Islet of Langerhans (tissue), 1 donor: ENCODE measurements at regions not wholly inside any gene's neighbourhood (a gene's known extent, or its start where the extent isn't known, plus 50 kb on each side); places are given as distances from the start of the nearest gene placed in this dataset.
"Not testable (repeated sequence)": the region's sequence is repeated elsewhere in the genome, so short reads cannot be mapped to it uniquely, and the experiment has no call there.

Experiments
- FAIRE-seq: peaks from one replicate; lab custom pipeline; 2011; peaks lifted over from hg19 to GRCh38; lab: Jason Lieb, UNC

- no peak for FAIRE-seq
Observed at GRCh38 chr22:22977479-22978200, 90.0 kb downstream of the IGLL5 start.

GRCh38 chr22:22978637-22979036, 91.0 kb downstream of the IGLL5 start:
- no peak for FAIRE-seq

- FAIRE-seq: no peak
Observed at GRCh38 chr22:22979121-22979724, 91.1 kb upstream of the GNAZ start.

- FAIRE-seq: no peak
Observed at GRCh38 chr22:22979954-22980353, 90.4 kb upstream of the GNAZ start.

GRCh38 chr22:22981670-22982571, 88.4 kb upstream of the GNAZ start:
- FAIRE-seq: no peak

GRCh38 chr22:22982616-22983015, 87.7 kb upstream of the GNAZ start:
- no peak for FAIRE-seq

GRCh38 chr22:22983123-22983522, 87.2 kb upstream of the GNAZ start:
- no peak for FAIRE-seq

GRCh38 chr22:22983816-22984215, 86.5 kb upstream of the GNAZ start:
- no peak for FAIRE-seq

- no peak for FAIRE-seq
Observed at GRCh38 chr22:22984967-22985366, 85.4 kb upstream of the GNAZ start.

- no peak for FAIRE-seq
Observed at GRCh38 chr22:22986008-22986407, 84.3 kb upstream of the GNAZ start.

GRCh38 chr22:22986640-22987039, 83.7 kb upstream of the GNAZ start:
- FAIRE-seq: no peak

GRCh38 chr22:22988150-22988549, 82.2 kb upstream of the GNAZ start:
- FAIRE-seq: no peak

GRCh38 chr22:22988785-22989184, 81.5 kb upstream of the GNAZ start:
- FAIRE-seq: no peak

GRCh38 chr22:22989856-22990255, 80.5 kb upstream of the GNAZ start:
- no peak for FAIRE-seq

GRCh38 chr22:22990711-22991505, 79.4 kb upstream of the GNAZ start:
- FAIRE-seq: not testable (repeated sequence)

GRCh38 chr22:22992474-22992873, 77.8 kb upstream of the GNAZ start:
- FAIRE-seq: no peak

- FAIRE-seq: no peak
Observed at GRCh38 chr22:22993184-22993583, 77.1 kb upstream of the GNAZ start.

GRCh38 chr22:22995166-22995565, 75.2 kb upstream of the GNAZ start:
- FAIRE-seq: no peak

GRCh38 chr22:22996511-22997261, 73.6 kb upstream of the GNAZ start:
- FAIRE-seq: no peak

GRCh38 chr22:22997262-22997898, 72.9 kb upstream of the GNAZ start:
- FAIRE-seq: no peak

- no peak for FAIRE-seq
Observed at GRCh38 chr22:22997988-22998387, 72.3 kb upstream of the GNAZ start.
